GM23338 (cell line): ENCODE measurements at regions not wholly inside any gene's neighbourhood (a gene's known extent, or its start where the extent isn't known, plus 50 kb on each side); places are given as distances from the start of the nearest gene placed in this dataset.

Experiments
- ATAC-seq: fragments of 200-7000 bp; cut with Tn5 transposase; 3 replicates; pipeline ENCODE4 v1.9.1; 2020
- DNase-seq: peaks from one replicate; pipeline ENCODE4 v3.0.0-alpha.2; 2015; ENCODE audit warnings: low spot score
- H2AFZ ChIP-seq: fragments of 200-600 bp; sonication (generic); 2 replicates; pipeline ENCODE4 v1.8.0; 2016; ENCODE audit warnings: antibody characterized with exemption, mild to moderate bottlenecking, moderate library complexity
- H3F3A ChIP-seq: fragments of 200-600 bp; sonication (generic); replicated peaks from 2 replicates; pipeline ENCODE4 v1.8.0; 2017; ENCODE audit warnings: antibody characterized with exemption, mixed run types, low read depth
- H3K27ac ChIP-seq: fragments of 200-600 bp; sonication (generic); 2 replicates; pipeline ENCODE4 v1.6.1; 2016; ENCODE audit warnings: low read depth
- H3K27me3 ChIP-seq: fragments of 200-600 bp; sonication (generic); 2 replicates; pipeline ENCODE4 v1.8.0; 2016; ENCODE audit warnings: mild to moderate bottlenecking, mixed run types, moderate library complexity; ENCODE audit not compliant: insufficient read depth
- H3K36me3 ChIP-seq: fragments of 200-600 bp; sonication (generic); 2 replicates; pipeline ENCODE4 v1.8.0; 2016; ENCODE audit warnings: mild to moderate bottlenecking; ENCODE audit not compliant: insufficient read depth
- H3K4me1 ChIP-seq: fragments of 200-600 bp; sonication (generic); 2 replicates; pipeline ENCODE4 v1.8.0; 2016; ENCODE audit warnings: mild to moderate bottlenecking, moderate library complexity; ENCODE audit not compliant: insufficient read depth
- H3K4me2 ChIP-seq: fragments of 200-600 bp; sonication (generic); 2 replicates; pipeline ENCODE4 v1.7.1; 2017; ENCODE audit warnings: mixed run types
- H3K4me3 ChIP-seq: fragments of 200-600 bp; sonication (generic); 2 replicates; pipeline ENCODE4 v1.6.1; 2016; ENCODE audit warnings: mixed run types
- H3K79me2 ChIP-seq: fragments of 200-600 bp; sonication (generic); replicated peaks from 2 replicates; pipeline ENCODE4 v1.8.0; 2017; ENCODE audit warnings: mild to moderate bottlenecking; ENCODE audit not compliant: insufficient read depth
- H3K9me2 ChIP-seq: fragments of 200-600 bp; sonication (generic); 2 replicates; pipeline ENCODE4 v1.8.0; 2017; ENCODE audit not compliant: insufficient read depth
- H4K20me1 ChIP-seq: fragments of 200-600 bp; sonication (generic); replicated peaks from 2 replicates; pipeline ENCODE4 v1.8.0; 2017; ENCODE audit warnings: mild to moderate bottlenecking; ENCODE audit not compliant: insufficient read depth
- H3K27ac Mint-ChIP-seq: 2 replicates; pipeline ENCODE4 v1.8.0; 2020; ENCODE audit warnings: inconsistent platforms, mild to moderate bottlenecking, moderate library complexity, mixed read lengths
- H3K27me3 Mint-ChIP-seq: 3 replicates; pipeline ENCODE4 v1.8.0; 2022; ENCODE audit warnings: low read depth, mild to moderate bottlenecking, moderate library complexity, mixed read lengths, inconsistent platforms; ENCODE audit not compliant: insufficient read depth, poor library complexity
- H3K36me3 Mint-ChIP-seq: 3 replicates; pipeline ENCODE4 v1.8.0; 2021; ENCODE audit warnings: low read depth, mild to moderate bottlenecking, inconsistent platforms, moderate library complexity, mixed read lengths
- H3K4me1 Mint-ChIP-seq: 3 replicates; pipeline ENCODE4 v1.8.0; 2020; ENCODE audit warnings: mild to moderate bottlenecking, inconsistent platforms, mixed read lengths
- H3K4me3 Mint-ChIP-seq: 3 replicates; pipeline ENCODE4 v1.8.0; 2021; ENCODE audit warnings: moderate library complexity, mild to moderate bottlenecking, inconsistent platforms, mixed read lengths
- H3K9me3 Mint-ChIP-seq: 3 replicates; pipeline ENCODE4 v1.8.0; 2020; ENCODE audit warnings: moderate library complexity, mild to moderate bottlenecking, inconsistent platforms, mixed read lengths
- CREB1 ChIP-seq: fragments of 250-450 bp; sonication (Bioruptor Pico); IDR thresholded peaks from 2 replicates; pipeline ENCODE4 v1.5.0; 2020; ENCODE audit warnings: low read depth, mild to moderate bottlenecking, moderate library complexity
- EZH2 ChIP-seq: fragments of 200-600 bp; sonication (generic); IDR thresholded peaks from one replicate; pipeline ENCODE4 v1.8.0; 2017; ENCODE audit warnings: antibody characterized with exemption, mild to moderate bottlenecking, low read depth; ENCODE audit not compliant: unreplicated experiment
- EZH2phosphoT487 ChIP-seq: fragments of 200-600 bp; sonication (generic); IDR thresholded peaks from one replicate; pipeline ENCODE4 v1.8.1; 2018; ENCODE audit warnings: antibody characterized with exemption; ENCODE audit not compliant: unreplicated experiment
- JUNB ChIP-seq: IDR thresholded peaks from one replicate; pipeline ENCODE4 v1.6.1; 2016; ENCODE audit warnings: antibody characterized with exemption; ENCODE audit not compliant: unreplicated experiment
- POLR2AphosphoS5 ChIP-seq: IDR thresholded peaks from 2 replicates; pipeline ENCODE4 v1.6.1; 2016; ENCODE audit warnings: antibody characterized with exemption, low read depth
- ZNF114 ChIP-seq: fragments of 250-450 bp; sonication (Bioruptor Pico); IDR thresholded peaks from 2 replicates; pipeline ENCODE4 v1.5.0; 2020; ENCODE audit warnings: mild to moderate bottlenecking, moderate library complexity
- ZNF331 ChIP-seq: fragments of 250-450 bp; sonication (Bioruptor Pico); IDR thresholded peaks from 2 replicates; pipeline ENCODE4 v1.5.0; 2020; ENCODE audit warnings: low read depth, mild to moderate bottlenecking, moderate library complexity
- TF ChIP-seq, protein P1 (sequence below), 2 experiments: fragments of 200-600 bp in 1 of 2; sonication (generic) in 1 of 2; conservative IDR thresholded peaks; 2 replicates each; pipeline versions ENCODE4 v1.5.1 to v1.6.1; 2016 to 2017; ENCODE audit warnings: antibody characterized with exemption in 2 of 2, low read depth in 2 of 2, mild to moderate bottlenecking in 2 of 2, moderate library complexity in 1 of 2
- TF ChIP-seq, protein P2 (sequence below): IDR thresholded peaks from 2 replicates; pipeline ENCODE4 v1.6.1; 2016; ENCODE audit warnings: antibody characterized with exemption
- TF ChIP-seq, protein P3 (sequence below): IDR thresholded peaks from one replicate; pipeline ENCODE4 v1.6.1; 2018; ENCODE audit warnings: antibody characterized with exemption; ENCODE audit not compliant: unreplicated experiment

DNA sequence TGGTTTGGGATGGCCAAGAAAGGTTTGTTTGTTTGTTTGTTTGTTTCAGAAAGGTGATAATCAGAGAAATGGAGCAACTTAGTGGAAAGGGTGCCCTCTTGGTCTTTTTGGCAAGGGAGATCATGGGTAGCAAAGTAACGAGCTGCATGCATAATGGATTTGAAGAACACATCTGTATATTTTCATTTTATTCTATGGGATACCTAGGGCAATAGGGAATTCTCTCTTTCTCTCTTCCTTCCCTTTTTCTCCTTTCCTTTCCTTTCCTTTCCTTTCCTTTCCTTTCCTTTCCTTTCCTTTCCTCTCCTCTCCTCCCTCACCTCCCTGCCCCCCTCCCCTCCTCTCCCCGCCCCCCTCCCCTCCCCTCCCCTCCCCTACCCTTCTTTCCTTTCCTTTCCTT lies 492.1 kb downstream of the NEBL start:
- Histone ChIP-seq H3K9me2 (no peaks in the 10 kb centered on the region; the same call in 1 of the 2 replicates), H3F3A (no peaks in the 10 kb centered on the region), H4K20me1 (no peaks in the 10 kb centered on the region), H2AFZ (no peak overlapping the region), H3K27me3 (no peaks in the 10 kb centered on the region), H3K4me2 (no peak overlapping the region), H3K4me3 (no peak overlapping the region), H3K4me1 (no peaks in the 10 kb centered on the region), H3K27ac (no peak overlapping the region), H3K36me3 (no peaks in the 10 kb centered on the region), H3K79me2 (no peaks in the 10 kb centered on the region)
- Mint-ChIP-seq H3K4me3 (no peak overlapping the region), H3K4me1 (no peaks in the 10 kb centered on the region; the same call in 1 of the 3 replicates), H3K9me3 (no peaks in the 10 kb centered on the region), H3K27me3 (no peaks in the 10 kb centered on the region), H3K27ac (no peak overlapping the region), H3K36me3 (no peaks in the 10 kb centered on the region)
- no peak for DNase-seq
- TF ChIP-seq, protein P1, sequence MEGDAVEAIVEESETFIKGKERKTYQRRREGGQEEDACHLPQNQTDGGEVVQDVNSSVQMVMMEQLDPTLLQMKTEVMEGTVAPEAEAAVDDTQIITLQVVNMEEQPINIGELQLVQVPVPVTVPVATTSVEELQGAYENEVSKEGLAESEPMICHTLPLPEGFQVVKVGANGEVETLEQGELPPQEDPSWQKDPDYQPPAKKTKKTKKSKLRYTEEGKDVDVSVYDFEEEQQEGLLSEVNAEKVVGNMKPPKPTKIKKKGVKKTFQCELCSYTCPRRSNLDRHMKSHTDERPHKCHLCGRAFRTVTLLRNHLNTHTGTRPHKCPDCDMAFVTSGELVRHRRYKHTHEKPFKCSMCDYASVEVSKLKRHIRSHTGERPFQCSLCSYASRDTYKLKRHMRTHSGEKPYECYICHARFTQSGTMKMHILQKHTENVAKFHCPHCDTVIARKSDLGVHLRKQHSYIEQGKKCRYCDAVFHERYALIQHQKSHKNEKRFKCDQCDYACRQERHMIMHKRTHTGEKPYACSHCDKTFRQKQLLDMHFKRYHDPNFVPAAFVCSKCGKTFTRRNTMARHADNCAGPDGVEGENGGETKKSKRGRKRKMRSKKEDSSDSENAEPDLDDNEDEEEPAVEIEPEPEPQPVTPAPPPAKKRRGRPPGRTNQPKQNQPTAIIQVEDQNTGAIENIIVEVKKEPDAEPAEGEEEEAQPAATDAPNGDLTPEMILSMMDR (conservative IDR thresholded peaks at IDR 0.05; ENCODE audit: low read depth in 2 of 2) = no peak
- TF ChIP-seq JUNB = no peak
- no peak for TF ChIP-seq ZNF331
- TF ChIP-seq CREB1 = no peak
- TF ChIP-seq, protein P2, sequence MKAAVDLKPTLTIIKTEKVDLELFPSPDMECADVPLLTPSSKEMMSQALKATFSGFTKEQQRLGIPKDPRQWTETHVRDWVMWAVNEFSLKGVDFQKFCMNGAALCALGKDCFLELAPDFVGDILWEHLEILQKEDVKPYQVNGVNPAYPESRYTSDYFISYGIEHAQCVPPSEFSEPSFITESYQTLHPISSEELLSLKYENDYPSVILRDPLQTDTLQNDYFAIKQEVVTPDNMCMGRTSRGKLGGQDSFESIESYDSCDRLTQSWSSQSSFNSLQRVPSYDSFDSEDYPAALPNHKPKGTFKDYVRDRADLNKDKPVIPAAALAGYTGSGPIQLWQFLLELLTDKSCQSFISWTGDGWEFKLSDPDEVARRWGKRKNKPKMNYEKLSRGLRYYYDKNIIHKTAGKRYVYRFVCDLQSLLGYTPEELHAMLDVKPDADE = no peak
- no peak for TF ChIP-seq EZH2
- no peak for TF ChIP-seq POLR2AphosphoS5
- TF ChIP-seq ZNF114 (CRISPR knock-in tag) = no peak
- ATAC-seq = no peak

DNA sequence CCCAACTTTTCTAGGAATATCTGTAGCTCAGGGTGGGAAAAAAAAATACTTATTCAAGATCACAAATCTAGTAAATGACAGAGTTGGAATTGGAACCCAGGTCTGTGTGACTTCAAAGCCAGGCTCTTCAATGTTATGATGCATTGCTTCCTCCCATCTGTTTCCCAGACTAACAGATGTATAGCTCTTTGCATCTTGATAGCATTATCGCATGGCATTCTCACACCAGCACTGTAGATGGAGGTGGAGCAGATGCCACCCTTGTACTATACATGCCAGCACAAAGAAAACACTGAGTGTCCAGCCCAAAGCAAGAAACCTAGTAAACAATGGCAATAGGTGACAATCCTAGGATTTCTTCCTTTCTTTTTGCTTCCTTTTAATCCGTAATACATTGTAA lies 497.3 kb downstream of the NEBL start:
- no peak overlapping the region for H3K4me3 ChIP-seq
- H3K4me2 ChIP-seq = no peak overlapping the region
- peaks cover 4% of the 10 kb centered on the region; the same call in 1 of the 2 replicates for H3K9me2 ChIP-seq
- no peaks in the 10 kb centered on the region for H3K36me3 ChIP-seq
- H2AFZ ChIP-seq = no peak overlapping the region
- H3K36me3 Mint-ChIP-seq = peaks cover 4% of the 10 kb centered on the region; the same call in 1 of the 3 replicates
- H3K4me1 ChIP-seq = no peaks in the 10 kb centered on the region
- H3K27me3 ChIP-seq = no peaks in the 10 kb centered on the region
- H4K20me1 ChIP-seq = no peaks in the 10 kb centered on the region
- H3K27ac Mint-ChIP-seq = no peak overlapping the region
- no peak overlapping the region for H3K27ac ChIP-seq
- no peaks in the 10 kb centered on the region for H3K4me1 Mint-ChIP-seq
- ATAC-seq = no peak
- no peak overlapping the region for H3K4me3 Mint-ChIP-seq
- H3K9me3 Mint-ChIP-seq = no peaks in the 10 kb centered on the region; the same call in 2 of the 3 replicates
- H3F3A ChIP-seq = no peaks in the 10 kb centered on the region
- no peak for DNase-seq
- H3K27me3 Mint-ChIP-seq = no peaks in the 10 kb centered on the region
- no peaks in the 10 kb centered on the region for H3K79me2 ChIP-seq
- TF ChIP-seq, protein P1 (conservative IDR thresholded peaks at IDR 0.05; ENCODE audit: low read depth in 2 of 2) = no peak
- no peak for TF ChIP-seq EZH2phosphoT487
- TF ChIP-seq, protein P2 = no peak
- no peak for TF ChIP-seq CREB1
- TF ChIP-seq, protein P3, sequence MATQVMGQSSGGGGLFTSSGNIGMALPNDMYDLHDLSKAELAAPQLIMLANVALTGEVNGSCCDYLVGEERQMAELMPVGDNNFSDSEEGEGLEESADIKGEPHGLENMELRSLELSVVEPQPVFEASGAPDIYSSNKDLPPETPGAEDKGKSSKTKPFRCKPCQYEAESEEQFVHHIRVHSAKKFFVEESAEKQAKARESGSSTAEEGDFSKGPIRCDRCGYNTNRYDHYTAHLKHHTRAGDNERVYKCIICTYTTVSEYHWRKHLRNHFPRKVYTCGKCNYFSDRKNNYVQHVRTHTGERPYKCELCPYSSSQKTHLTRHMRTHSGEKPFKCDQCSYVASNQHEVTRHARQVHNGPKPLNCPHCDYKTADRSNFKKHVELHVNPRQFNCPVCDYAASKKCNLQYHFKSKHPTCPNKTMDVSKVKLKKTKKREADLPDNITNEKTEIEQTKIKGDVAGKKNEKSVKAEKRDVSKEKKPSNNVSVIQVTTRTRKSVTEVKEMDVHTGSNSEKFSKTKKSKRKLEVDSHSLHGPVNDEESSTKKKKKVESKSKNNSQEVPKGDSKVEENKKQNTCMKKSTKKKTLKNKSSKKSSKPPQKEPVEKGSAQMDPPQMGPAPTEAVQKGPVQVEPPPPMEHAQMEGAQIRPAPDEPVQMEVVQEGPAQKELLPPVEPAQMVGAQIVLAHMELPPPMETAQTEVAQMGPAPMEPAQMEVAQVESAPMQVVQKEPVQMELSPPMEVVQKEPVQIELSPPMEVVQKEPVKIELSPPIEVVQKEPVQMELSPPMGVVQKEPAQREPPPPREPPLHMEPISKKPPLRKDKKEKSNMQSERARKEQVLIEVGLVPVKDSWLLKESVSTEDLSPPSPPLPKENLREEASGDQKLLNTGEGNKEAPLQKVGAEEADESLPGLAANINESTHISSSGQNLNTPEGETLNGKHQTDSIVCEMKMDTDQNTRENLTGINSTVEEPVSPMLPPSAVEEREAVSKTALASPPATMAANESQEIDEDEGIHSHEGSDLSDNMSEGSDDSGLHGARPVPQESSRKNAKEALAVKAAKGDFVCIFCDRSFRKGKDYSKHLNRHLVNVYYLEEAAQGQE = no peak
